IMR-90 (cell line): ENCODE measurements at regions not wholly inside any gene's neighbourhood (a gene's known extent, or its start where the extent isn't known, plus 50 kb on each side); places are given as distances from the start of the nearest gene placed in this dataset.

Experiments
- ATAC-seq: fragments of 200-7000 bp; cut with Tn5 transposase; 2 replicates; pipeline ENCODE4 v1.9.1; 2020; ENCODE audit warnings: low read depth, mild to moderate bottlenecking, moderate library complexity
- BruUV-seq: library from RNA; stranded (reverse); fragments of 400-500 nt; replicated peaks from 2 replicates; lab custom pipeline; 2021; lab: Mats Ljungman, UMichigan
- CTCF ChIA-PET: fragments of 300-600 bp; formaldehyde crosslinking; extraction: SDS; loops from one replicate; lab custom pipeline; 2021; ENCODE audit warnings: antibody characterized with exemption; lab: Yijun Ruan, JAX
- POLR2A ChIA-PET: fragments of 300-600 bp; sonication (Branson Sonifier 250); formaldehyde crosslinking; loops from one replicate; lab custom pipeline; 2022; ENCODE audit warnings: antibody characterized with exemption; ENCODE audit not compliant: unreplicated experiment; lab: Charles Lee
- DNase-seq: peaks from one replicate; pipeline ENCODE4 v3.0.0; 2013
- H2AFZ ChIP-seq: replicated peaks from 2 replicates; pipeline ENCODE3; 2013; ENCODE audit warnings: low read length, mild to moderate bottlenecking; ENCODE audit not compliant: poor library complexity
- H2AK5ac ChIP-seq: 2 replicates; pipeline ENCODE4 v1.6.1; 2013; ENCODE audit warnings: low read depth, low read length, inconsistent platforms
- H2AK9ac ChIP-seq: replicated peaks from 2 replicates; pipeline ENCODE3; 2013; ENCODE audit warnings: mild to moderate bottlenecking, low read depth, low read length, moderate library complexity; ENCODE audit not compliant: poor library complexity
- H2BK120ac ChIP-seq: 2 replicates; pipeline ENCODE4 v1.6.1; 2013; ENCODE audit warnings: low read depth, low read length, inconsistent platforms
- H2BK15ac ChIP-seq: 3 replicates; pipeline ENCODE4 v1.6.1; 2013; ENCODE audit warnings: low read depth, low read length, inconsistent platforms
- H2BK20ac ChIP-seq: 2 replicates; pipeline ENCODE4 v1.6.1; 2013; ENCODE audit warnings: low read depth, mild to moderate bottlenecking, inconsistent platforms, low read length, moderate library complexity
- H2BK5ac ChIP-seq: 2 replicates; pipeline ENCODE4 v1.6.1; 2013; ENCODE audit warnings: mild to moderate bottlenecking, low read depth, low read length, inconsistent platforms; ENCODE audit not compliant: poor library complexity, severe bottlenecking
- H3K14ac ChIP-seq: replicated peaks from 2 replicates; pipeline ENCODE4 v1.6.1; 2013; ENCODE audit warnings: low read depth, low read length, inconsistent platforms
- H3K18ac ChIP-seq: 2 replicates; pipeline ENCODE4 v1.6.1; 2013; ENCODE audit warnings: low read depth, low read length, control low read depth
- H3K23ac ChIP-seq: 2 replicates; pipeline ENCODE4 v1.6.1; 2013; ENCODE audit warnings: low read depth, low read length, inconsistent platforms
- H3K27ac ChIP-seq: 2 replicates; pipeline ENCODE4 v1.5.1; 2013; ENCODE audit warnings: mild to moderate bottlenecking, control low read depth, low read length; ENCODE audit not compliant: insufficient read depth
- H3K27me3 ChIP-seq: 2 replicates; pipeline ENCODE4 v1.6.1; 2013; ENCODE audit warnings: low read length; ENCODE audit not compliant: control insufficient read depth, insufficient read depth
- H3K36me3 ChIP-seq: 2 replicates; pipeline ENCODE4 v1.6.1; 2013; ENCODE audit warnings: low read length, mixed read lengths; ENCODE audit not compliant: control insufficient read depth, insufficient read depth
- H3K4ac ChIP-seq: 2 replicates; pipeline ENCODE4 v1.6.1; 2013; ENCODE audit warnings: low read depth, low read length, inconsistent platforms
- H3K4me1 ChIP-seq: 2 replicates; pipeline ENCODE4 v1.6.1; 2013; ENCODE audit warnings: low read length, mixed read lengths; ENCODE audit not compliant: control insufficient read depth, insufficient read depth
- H3K4me2 ChIP-seq: 2 replicates; pipeline ENCODE4 v1.6.1; 2013; ENCODE audit warnings: low read depth, mild to moderate bottlenecking, control low read depth, low read length, moderate library complexity
- H3K4me3 ChIP-seq: 2 replicates; pipeline ENCODE4 v1.5.1; 2013; ENCODE audit warnings: low read depth, mild to moderate bottlenecking, control low read depth, low read length, moderate library complexity; ENCODE audit not compliant: insufficient read depth
- H3K56ac ChIP-seq: 2 replicates; pipeline ENCODE4 v1.6.1; 2013; ENCODE audit warnings: low read length, inconsistent platforms; ENCODE audit not compliant: insufficient read depth; ENCODE audit errors: extremely low read depth
- H3K79me1 ChIP-seq, 2 experiments: 2 replicates each; pipeline ENCODE4 v1.6.1; 2013; ENCODE audit warnings: low read length in 2 of 2, inconsistent platforms in 1 of 2, low read depth in 1 of 2
- H3K9ac ChIP-seq: 2 replicates; pipeline ENCODE4 v1.6.1; 2013; ENCODE audit warnings: low read depth, low read length, control low read depth
- H3K9me1 ChIP-seq: 2 replicates; pipeline ENCODE4 v1.6.1; 2013; ENCODE audit warnings: low read length, inconsistent platforms; ENCODE audit not compliant: insufficient read depth
- H3K9me3 ChIP-seq: 2 replicates; pipeline ENCODE4 v1.6.1; 2013; ENCODE audit warnings: low read length; ENCODE audit not compliant: control insufficient read depth, insufficient read depth
- H4K20me1 ChIP-seq: 2 replicates; pipeline ENCODE4 v1.6.1; 2013; ENCODE audit warnings: low read length, inconsistent platforms; ENCODE audit not compliant: insufficient read depth
- H4K5ac ChIP-seq: 2 replicates; pipeline ENCODE4 v1.6.1; 2013; ENCODE audit warnings: mild to moderate bottlenecking, low read depth, low read length, control low read depth
- H4K8ac ChIP-seq, 2 experiments: 2 replicates each; pipeline ENCODE4 v1.6.1; 2013; ENCODE audit warnings: low read depth in 2 of 2, low read length in 2 of 2, control low read depth in 1 of 2, inconsistent platforms in 1 of 2
- H4K91ac ChIP-seq: 2 replicates; pipeline ENCODE4 v1.6.1; 2013; ENCODE audit warnings: low read depth, low read length, inconsistent platforms; ENCODE audit not compliant: insufficient read depth
- BHLHE40 ChIP-seq: fragments of 150-350 bp; IDR thresholded peaks from 2 replicates; pipeline ENCODE4 v1.6.1; 2016; ENCODE audit warnings: mild to moderate bottlenecking, low read depth, low read length
- CEBPB ChIP-seq: IDR thresholded peaks from 2 replicates; pipeline ENCODE4 v1.6.1; 2012; ENCODE audit warnings: low read depth, low read length, improper control_type of control experiment
- CHD1 ChIP-seq: IDR thresholded peaks from 2 replicates; pipeline ENCODE4 v1.6.1; 2012; ENCODE audit warnings: low read depth, low read length, improper control_type of control experiment
- FOS ChIP-seq: fragments of 150-350 bp; IDR thresholded peaks from 2 replicates; pipeline ENCODE4 v1.6.1; 2016; ENCODE audit warnings: low read depth, low read length
- MAFK ChIP-seq: IDR thresholded peaks from 2 replicates; pipeline ENCODE4 v1.6.1; 2012; ENCODE audit warnings: low read depth, low read length, improper control_type of control experiment
- MAZ ChIP-seq: IDR thresholded peaks from 2 replicates; pipeline ENCODE4 v1.6.1; 2012; ENCODE audit warnings: low read depth, mild to moderate bottlenecking, low read length, improper control_type of control experiment, moderate library complexity, borderline replicate concordance
- MXI1 ChIP-seq: IDR thresholded peaks from 2 replicates; pipeline ENCODE4 v1.6.1; 2012; ENCODE audit warnings: low read depth, mild to moderate bottlenecking, low read length, moderate library complexity, borderline replicate concordance
- NFE2L2 ChIP-seq: fragments of 150-350 bp; IDR thresholded peaks from 2 replicates; pipeline ENCODE4 v1.6.1; 2016; ENCODE audit warnings: low read depth, mild to moderate bottlenecking, low read length
- POLR2A ChIP-seq: IDR thresholded peaks from 2 replicates; pipeline ENCODE4 v1.6.1; 2012; ENCODE audit warnings: mild to moderate bottlenecking, low read depth, low read length
- RAD21 ChIP-seq: IDR thresholded peaks from 2 replicates; pipeline ENCODE4 v1.6.1; 2012; ENCODE audit warnings: low read length, improper control_type of control experiment
- RCOR1 ChIP-seq: IDR thresholded peaks from 2 replicates; pipeline ENCODE4 v1.6.1; 2012; ENCODE audit warnings: mild to moderate bottlenecking, low read length, improper control_type of control experiment; ENCODE audit not compliant: insufficient replicate concordance
- RFX5 ChIP-seq: IDR thresholded peaks from 2 replicates; pipeline ENCODE4 v1.8.0; 2012; ENCODE audit warnings: low read depth, mild to moderate bottlenecking, low read length, moderate library complexity
- SMC3 ChIP-seq: fragments of 150-350 bp; IDR thresholded peaks from 2 replicates; pipeline ENCODE4 v1.6.1; 2016; ENCODE audit warnings: low read depth, mild to moderate bottlenecking, antibody characterized with exemption, low read length, moderate library complexity
- WGBS, 2 experiments: methylation state at CpG; one replicate each; pipeline versions ENCODE4 v1.1.5 to v1.1.7; 2013; ENCODE audit warnings: missing lambda C conversion rate in 2 of 2; ENCODE audit not compliant: insufficient read length in 1 of 2; ENCODE audit errors: extremely low coverage in 2 of 2; 5-methylcytosine and 5-hydroxymethylcytosine counted together
- dilution Hi-C: fragments of 300-500 bp; cut with HindIII; formaldehyde crosslinking; loops from one replicate; pipeline ENCODE4 v1.14.3; 2018; ENCODE audit warnings: low sequenced_read_pairs; ENCODE audit not compliant: unreplicated experiment
- in situ Hi-C: fragments of 300-500 bp; cut with MboI; formaldehyde crosslinking; loops from 3 replicates; pipeline ENCODE4 v1.14.3; 2019; ENCODE audit warnings: low sequenced_read_pairs, inconsistent platforms, mixed read lengths
- intact Hi-C: fragments of 100-400 bp; cut with micrococcal nuclease; formaldehyde crosslinking; loops from 2 replicates; pipeline ENCODE4 v1.10.0; 2022
- TF ChIP-seq, protein P1 (sequence below): fragments of 150-350 bp; IDR thresholded peaks from 2 replicates; pipeline ENCODE4 v1.6.1; 2016; ENCODE audit warnings: low read depth, mild to moderate bottlenecking, low read length, moderate library complexity, borderline replicate concordance
- TF ChIP-seq, protein P2 (sequence below): conservative IDR thresholded peaks from 2 replicates; pipeline ENCODE4 v1.5.1; 2012; ENCODE audit warnings: mild to moderate bottlenecking, low read depth, low read length, improper control_type of control experiment
- TF ChIP-seq, protein P3 (sequence below): fragments of 150-350 bp; IDR thresholded peaks from 2 replicates; pipeline ENCODE4 v1.6.1; 2017; ENCODE audit warnings: mild to moderate bottlenecking, antibody characterized with exemption, low read length, low read depth

DNA sequence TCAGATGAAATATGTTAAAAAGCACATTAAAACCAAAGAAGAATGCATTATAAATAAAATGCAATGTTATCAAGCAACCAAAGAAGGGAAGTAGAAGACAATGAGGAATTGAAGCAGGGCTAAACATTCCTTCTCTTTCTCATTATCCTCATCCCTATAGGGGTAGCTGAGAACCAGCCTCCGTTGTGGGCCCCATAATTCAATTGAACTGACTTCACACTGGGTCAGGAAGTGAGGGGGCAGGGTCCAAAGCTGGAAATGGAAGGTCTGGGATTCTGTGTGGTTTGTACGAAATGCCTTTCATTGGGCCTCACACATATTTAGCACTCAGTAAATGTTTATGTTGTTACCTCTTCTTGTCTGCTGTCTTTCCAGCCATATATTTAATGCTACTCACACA, 220.4 kb upstream of the CD180 start:
- Histone ChIP-seq H3K4me1 (no peaks in the 10 kb centered on the region; the same call in 1 of the 2 replicates), H2BK5ac (no peak overlapping the region), H4K5ac (no peak overlapping the region), H3K9ac (no peak overlapping the region), H3K9me3 (no peaks in the 10 kb centered on the region), H3K79me1 (no peaks in the 10 kb centered on the region), H3K4ac (no peak overlapping the region), H2BK20ac (no peak overlapping the region), H2AK9ac (no peak overlapping the region), H2AK5ac (no peak overlapping the region), H3K4me2 (no peak overlapping the region), H3K18ac (no peak overlapping the region), H4K91ac (no peak overlapping the region), H4K20me1 (no peaks in the 10 kb centered on the region), H3K4me3 (no peak overlapping the region), H4K8ac (no peak overlapping the region), H3K9me1 (peaks cover 2% of the 10 kb centered on the region; the same call in 1 of the 2 replicates), H3K56ac (no peak overlapping the region), H3K27ac (no peak overlapping the region), H2BK120ac (no peak overlapping the region), H3K36me3 (no peaks in the 10 kb centered on the region), H2BK15ac (no peak overlapping the region), H3K23ac (no peak overlapping the region), H3K27me3 (no peaks in the 10 kb centered on the region), H2AFZ (no peak overlapping the region), H3K14ac (no peak overlapping the region)
- ChIA-PET CTCF (no interaction called here), POLR2A (no interaction called here)
- TF ChIP-seq FOS (no peak), CEBPB (no peak), MXI1 (no peak), CHD1 (no peak), NFE2L2 (no peak), POLR2A (no peak), SMC3 (no peak), RFX5 (no peak), RAD21 (no peak), MAZ (no peak), MAFK (no peak), RCOR1 (no peak), BHLHE40 (no peak)
- TF ChIP-seq, protein P1, sequence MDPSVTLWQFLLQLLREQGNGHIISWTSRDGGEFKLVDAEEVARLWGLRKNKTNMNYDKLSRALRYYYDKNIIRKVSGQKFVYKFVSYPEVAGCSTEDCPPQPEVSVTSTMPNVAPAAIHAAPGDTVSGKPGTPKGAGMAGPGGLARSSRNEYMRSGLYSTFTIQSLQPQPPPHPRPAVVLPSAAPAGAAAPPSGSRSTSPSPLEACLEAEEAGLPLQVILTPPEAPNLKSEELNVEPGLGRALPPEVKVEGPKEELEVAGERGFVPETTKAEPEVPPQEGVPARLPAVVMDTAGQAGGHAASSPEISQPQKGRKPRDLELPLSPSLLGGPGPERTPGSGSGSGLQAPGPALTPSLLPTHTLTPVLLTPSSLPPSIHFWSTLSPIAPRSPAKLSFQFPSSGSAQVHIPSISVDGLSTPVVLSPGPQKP, result no peak
- TF ChIP-seq, protein P2, sequence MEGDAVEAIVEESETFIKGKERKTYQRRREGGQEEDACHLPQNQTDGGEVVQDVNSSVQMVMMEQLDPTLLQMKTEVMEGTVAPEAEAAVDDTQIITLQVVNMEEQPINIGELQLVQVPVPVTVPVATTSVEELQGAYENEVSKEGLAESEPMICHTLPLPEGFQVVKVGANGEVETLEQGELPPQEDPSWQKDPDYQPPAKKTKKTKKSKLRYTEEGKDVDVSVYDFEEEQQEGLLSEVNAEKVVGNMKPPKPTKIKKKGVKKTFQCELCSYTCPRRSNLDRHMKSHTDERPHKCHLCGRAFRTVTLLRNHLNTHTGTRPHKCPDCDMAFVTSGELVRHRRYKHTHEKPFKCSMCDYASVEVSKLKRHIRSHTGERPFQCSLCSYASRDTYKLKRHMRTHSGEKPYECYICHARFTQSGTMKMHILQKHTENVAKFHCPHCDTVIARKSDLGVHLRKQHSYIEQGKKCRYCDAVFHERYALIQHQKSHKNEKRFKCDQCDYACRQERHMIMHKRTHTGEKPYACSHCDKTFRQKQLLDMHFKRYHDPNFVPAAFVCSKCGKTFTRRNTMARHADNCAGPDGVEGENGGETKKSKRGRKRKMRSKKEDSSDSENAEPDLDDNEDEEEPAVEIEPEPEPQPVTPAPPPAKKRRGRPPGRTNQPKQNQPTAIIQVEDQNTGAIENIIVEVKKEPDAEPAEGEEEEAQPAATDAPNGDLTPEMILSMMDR, result no peak
- TF ChIP-seq, protein P3, sequence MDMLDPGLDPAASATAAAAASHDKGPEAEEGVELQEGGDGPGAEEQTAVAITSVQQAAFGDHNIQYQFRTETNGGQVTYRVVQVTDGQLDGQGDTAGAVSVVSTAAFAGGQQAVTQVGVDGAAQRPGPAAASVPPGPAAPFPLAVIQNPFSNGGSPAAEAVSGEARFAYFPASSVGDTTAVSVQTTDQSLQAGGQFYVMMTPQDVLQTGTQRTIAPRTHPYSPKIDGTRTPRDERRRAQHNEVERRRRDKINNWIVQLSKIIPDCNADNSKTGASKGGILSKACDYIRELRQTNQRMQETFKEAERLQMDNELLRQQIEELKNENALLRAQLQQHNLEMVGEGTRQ, result no peak
- BruUV-seq, result no TSS peak
- in situ Hi-C loops, result no loop called here
- ATAC-seq (no peak), DNase-seq (no peak)
- dilution Hi-C loops, result no loop called here
- WGBS, 2 experiments, result no CpG with 5 or more reads among the region's 2 CpGs
- intact Hi-C loops, result no loop called here
